ENCODE measurements at regions not wholly inside any gene's neighbourhood (a gene's known extent, or its start where the extent isn't known, plus 50 kb on each side); places are given as distances from the start of the nearest gene placed in this dataset.

DNA sequence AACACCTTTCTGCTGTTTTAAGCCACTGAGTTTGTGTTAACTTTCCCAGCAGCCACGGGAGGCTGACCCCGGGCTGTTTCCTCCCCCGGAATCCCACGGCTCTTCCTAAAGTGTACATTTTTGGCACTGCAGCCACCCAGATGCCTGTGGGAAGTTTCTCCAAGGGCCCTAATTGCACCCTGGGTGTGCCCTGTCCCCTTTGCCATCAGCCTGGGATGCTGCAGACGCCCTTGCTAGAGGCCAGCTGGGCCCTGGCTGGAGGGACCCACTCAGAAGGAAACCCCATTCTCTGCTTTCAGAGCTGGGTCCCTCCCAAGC, 883.3 kb downstream of the BRD1 start:
- no peak overlapping the region for H3K4me3 ChIP-seq (ENCODE audit: low read length)
- no peak for DNase-seq (ENCODE audit: low read depth, low spot score)

DNA sequence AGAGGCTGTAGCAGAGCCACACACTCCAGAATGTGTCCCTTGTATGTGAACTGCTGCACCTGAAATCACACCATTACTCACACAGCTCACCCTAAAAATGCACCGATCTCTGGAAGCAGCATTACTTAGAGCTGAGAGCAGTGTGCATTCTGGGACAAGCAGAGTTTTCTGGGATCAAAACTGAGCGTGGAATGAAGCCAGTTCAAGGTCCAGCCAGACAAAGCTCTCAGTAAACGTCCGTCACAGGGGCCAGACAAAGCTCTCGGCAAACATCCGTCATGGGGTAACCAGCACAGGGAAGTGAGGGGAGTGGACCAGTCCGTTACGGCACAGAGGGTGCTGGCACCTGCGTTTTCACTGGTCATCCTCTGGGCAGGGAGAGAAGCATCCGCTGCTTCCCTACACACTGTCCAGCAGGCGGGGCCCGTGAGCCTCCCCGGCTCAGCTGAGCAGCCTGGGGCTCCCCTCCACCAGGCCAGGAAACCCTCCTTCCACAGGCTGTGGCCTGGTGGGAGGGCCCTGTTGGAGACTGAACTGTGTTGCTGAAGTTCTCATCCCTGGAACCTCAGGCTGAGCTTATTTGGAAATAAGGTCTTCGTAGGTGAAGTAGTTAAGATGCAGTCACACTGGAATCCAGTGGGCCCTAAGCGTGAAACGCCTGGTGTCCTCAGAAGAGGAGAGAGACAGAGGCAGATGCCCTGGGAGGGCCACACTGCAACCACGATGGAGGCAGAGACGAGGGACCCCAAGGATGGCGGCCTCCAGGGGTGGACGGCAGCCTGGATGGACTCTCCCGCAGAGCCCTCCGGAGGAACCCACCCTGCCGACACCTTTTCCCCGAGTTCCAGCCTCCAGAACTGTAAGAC, 883.9 kb downstream of the BRD1 start:
- DNase-seq (ENCODE audit: low read depth, low spot score): no peak
- no peak overlapping the region for H3K4me3 ChIP-seq (ENCODE audit: low read length)

DNA sequence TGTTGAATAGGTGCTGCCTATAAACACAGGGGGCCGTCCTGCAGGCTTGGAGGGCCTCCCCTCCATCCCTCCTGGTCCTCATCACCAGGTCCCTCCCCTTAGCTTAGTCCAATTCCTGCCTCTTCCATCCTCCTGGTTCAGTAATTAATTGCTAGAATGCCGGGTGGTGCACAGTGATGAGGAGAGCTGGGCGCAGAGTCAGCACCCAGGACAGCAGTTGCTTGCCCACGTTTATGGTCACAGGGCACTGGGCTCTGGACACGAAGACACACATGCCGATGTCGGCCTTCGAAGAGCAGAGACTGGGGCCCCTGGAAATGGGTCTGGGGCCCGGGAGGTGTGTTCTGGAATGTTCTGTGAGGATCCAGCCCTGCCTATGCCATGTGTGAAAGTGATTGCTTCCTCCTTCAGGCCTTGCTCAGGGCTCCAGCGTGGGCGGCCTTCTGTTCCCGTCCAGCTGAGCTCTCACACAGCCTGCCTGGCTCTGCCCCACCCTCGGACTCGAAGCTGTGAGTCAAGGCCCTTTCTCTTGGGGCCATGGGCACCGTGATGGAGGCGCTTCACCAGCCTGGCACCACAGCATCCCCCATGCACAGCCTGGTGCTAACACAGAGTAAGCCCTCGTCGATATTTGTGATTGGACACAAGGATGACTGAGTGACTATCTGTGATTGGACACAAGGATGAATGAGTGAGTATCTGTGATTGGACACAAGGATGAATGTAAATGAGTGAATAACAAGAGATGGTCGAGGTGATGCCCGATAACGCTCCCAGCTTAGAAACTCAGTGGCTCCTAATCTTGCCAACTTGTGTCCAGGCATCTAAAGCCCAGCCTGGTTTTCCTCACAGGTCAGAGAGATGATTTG, 884.7 kb downstream of the BRD1 start:
- H3K4me3 ChIP-seq (ENCODE audit: low read length): no peak overlapping the region
- no peak for DNase-seq (ENCODE audit: low read depth, low spot score)

DNA sequence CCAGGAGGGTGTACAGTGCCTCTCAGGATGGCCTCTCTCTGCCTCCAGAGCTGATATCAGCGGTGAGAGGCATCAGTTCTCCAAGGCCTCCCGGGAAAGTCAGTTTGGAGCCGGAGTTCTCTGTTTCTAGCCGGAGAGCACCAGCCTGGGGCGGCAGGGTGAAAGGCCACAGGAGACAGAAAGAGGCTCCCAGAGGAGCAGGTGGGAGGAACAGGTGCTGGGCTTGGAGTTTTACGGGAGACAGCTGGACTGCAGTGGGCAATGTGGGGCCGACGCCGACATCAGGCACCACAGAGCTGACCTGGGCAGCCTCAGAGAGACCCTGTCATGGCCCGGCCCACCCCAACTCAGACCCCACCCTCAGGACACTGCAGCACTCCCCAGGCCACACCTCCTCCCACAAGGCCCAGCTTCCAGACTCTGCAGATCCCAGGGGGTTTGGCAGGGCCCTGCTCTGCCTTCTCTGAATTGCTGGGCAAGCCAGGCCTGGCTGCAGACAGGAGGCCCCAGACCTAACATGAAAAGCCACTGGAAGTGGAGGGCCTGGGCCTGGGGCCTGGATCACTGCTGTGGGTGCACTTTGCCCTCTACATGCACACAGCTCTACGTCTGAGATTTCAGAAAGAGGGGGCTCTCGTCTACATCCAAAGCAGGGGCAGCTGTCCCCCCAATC, 885.6 kb downstream of the BRD1 start:
- H3K4me3 ChIP-seq (ENCODE audit: low read length): no peak overlapping the region
- no peak for DNase-seq (ENCODE audit: low read depth, low spot score)

DNA sequence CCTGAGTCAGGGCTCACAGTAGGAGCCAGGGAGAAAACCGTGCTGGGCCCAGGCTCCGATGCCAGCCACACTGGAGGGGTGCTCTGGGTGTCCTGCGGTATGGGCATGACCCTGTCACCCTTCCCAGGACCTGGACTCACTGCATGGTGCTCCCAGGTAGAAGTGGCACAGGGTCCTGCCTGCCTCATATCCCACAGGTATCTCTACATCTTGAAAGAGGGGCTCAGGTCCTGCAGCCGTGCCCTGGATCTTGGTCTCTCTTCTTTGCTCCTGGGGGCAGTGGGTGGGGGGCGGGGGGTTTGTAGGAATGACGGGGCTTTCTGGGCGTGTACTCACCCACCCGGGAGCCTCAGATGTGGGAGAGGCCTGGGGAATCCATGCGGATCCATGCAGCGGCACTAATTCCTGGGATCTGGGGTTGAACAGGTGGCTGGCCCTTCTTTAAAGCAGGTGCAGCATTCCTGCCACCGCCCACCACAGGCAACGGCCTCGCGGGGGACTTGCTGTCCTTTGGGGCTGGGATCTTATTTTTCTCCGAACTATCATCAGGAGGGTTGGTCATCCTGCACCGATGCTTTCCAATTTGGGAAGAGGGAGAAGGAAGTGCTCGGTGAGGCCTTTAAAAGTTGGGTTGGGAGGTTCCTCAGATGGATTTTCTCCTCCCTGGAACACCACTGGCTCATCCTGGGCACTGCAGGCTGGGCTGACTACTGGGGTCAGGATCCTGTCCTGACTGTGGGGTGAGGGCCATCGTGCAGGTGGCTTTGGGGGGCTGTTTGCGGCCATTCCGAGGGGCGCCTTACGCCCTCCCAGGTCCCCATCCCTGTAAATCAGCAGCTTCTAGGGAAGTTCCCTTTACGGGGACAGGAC, 886.4 kb downstream of the BRD1 start:
- no peak for DNase-seq (ENCODE audit: low read depth, low spot score)
- no peak overlapping the region for H3K4me3 ChIP-seq (ENCODE audit: low read length)

DNA sequence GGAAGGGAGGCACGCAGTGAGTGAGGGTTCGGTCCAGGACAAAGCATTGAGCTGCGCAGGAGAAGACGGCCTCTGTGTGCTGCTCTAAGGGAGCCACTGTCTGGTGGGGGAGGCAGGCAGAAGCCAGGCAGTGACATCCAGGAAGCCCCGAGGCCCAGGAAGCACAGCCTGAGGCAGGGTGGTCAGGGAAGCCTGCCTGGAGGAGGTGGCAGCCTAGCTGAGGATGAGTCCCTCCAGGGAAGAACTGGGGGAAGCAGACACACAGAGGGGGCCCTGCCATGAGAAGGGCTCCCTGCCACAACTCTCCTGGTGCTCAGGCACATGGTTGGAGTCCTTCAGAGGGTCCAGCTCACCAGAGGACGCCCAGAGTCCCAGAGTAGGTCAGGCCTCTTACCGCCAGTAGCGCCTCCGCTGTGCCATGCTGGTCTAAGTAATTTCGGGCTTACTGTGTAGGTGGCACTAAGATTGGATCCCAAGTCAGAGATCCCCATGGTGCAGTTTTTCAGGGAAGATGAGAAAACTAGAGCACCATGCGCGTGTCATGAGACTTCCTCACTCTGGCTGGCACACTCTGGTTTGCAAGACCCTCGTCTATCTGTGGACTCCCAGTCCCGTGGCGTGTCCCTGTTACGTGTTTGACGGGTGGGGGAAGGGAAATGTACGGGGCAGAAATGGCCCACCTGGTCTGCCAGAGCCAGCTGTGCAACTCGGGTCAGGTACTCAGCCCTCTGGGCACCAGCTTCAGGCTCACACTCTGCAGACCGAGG, 887.2 kb downstream of the BRD1 start:
- no peak overlapping the region for H3K4me3 ChIP-seq (ENCODE audit: low read length)
- no peak for DNase-seq (ENCODE audit: low read depth, low spot score)

DNA sequence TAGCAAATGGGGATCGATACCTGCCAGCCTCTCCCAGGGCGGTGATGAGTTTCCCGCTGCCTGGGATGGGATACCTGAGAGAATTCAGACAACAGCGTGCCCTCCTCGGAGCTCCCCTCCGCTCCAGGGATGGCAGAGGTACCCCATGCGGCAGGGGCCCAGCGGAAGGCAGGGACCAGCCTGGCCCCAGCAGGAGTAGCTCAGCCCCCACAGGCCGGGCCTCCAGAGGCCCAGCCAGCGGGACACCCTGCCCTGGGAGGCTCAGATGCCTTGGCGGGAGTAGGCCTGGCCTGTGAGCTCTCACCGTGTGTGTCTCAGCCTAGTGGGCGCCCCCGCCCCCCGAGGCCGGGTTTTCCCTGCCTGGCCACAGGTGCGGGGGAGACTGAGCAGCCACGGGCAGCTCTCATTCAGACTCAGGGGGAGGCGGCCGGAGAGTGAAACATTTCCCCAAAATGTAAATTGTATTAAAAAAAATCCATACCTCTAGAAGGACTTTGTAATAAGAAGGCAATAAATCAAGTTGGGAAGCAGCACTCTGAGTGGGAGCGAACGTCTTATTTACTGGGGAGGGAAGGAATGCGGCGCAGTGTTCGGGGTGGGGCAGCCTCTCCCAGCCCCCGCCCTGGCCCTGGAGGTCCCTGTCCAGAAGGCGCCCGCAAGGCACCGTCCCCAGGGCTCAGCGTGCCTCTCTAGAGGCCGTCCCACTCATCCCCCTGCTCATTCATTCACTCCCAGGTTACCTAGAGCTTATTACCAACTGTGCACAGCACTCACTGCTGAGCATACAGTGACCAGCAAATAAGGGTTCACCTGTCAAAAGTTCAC, 888.0 kb downstream of the BRD1 start:
- H3K4me3 ChIP-seq (ENCODE audit: low read length): no peak overlapping the region
- DNase-seq (ENCODE audit: low read depth, low spot score): no peak

DNA sequence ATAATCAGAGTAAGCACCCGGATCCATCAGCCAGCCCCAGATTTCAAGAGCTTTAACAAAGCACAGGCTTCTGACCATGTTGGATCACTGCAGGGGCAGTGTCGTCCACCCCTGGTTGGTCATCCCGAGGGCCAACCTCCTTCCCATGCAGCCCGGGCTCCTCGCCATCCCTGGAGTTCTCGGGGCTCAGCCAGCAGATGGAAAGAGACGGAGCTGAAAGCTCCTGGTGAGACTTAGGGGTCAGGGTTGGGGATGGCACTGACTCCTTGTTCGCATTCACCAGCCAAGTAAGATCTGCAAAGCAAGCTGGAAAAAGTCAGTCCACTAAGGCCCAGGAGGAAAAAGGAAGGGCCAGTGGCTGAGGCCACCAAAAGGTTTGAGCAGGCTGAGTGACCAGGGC, 888.9 kb downstream of the BRD1 start:
- H3K4me3 ChIP-seq (ENCODE audit: low read length): no peak overlapping the region
- DNase-seq (ENCODE audit: low read depth, low spot score): no peak

DNA sequence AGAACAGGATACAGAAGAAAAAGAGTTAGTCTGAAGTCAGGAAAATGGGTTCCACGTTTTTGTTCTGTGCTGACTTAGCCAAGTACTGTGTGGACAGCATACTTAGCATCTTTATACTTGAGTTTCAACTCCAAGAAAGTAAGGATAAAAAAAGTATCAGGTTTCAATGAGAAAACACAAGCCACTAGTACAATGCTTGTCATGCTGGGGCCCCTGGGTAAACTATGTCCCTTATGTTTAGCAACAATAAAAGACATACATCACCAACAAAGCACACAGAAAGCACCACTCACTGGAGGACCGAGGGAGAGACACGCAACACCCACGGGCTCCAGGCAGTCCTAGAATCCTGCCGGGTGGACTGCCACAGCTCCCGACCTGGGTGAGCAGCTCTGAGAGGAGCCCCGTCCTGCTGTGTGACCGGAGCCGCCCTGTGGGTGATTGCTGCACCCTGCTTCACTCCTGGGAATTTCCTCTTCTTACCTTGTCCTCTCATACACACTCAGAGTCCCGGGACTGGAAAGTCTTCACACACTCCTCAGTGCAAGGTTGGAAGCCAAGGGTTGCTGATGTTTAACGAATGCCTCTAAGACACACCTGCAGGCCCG, 890.5 kb downstream of the BRD1 start:
- DNase-seq (ENCODE audit: low read depth, low spot score): no peak
- H3K4me3 ChIP-seq (ENCODE audit: low read length): no peak overlapping the region

DNA sequence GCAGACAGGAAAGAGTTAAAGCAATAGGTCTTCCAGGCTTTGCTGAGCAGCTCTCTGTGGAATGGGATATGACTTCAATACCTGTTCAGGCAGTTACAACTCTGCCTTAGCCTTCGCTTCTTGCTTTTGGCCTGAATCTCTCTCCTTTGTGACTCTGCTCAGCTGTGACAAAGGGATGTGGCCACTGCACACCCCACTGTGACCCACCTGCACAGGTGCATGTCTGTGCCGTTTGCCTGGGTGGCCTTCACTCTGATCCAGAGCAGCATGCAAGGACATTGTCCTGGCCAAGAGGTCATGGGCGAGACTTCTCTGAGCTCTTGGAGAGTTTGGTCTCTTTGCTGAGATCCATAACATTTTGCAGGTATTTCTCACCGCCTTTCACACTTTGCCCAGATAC, 891.3 kb downstream of the BRD1 start:
- no peak for DNase-seq (ENCODE audit: low read depth, low spot score)
- H3K4me3 ChIP-seq (ENCODE audit: low read length): no peak overlapping the region

DNA sequence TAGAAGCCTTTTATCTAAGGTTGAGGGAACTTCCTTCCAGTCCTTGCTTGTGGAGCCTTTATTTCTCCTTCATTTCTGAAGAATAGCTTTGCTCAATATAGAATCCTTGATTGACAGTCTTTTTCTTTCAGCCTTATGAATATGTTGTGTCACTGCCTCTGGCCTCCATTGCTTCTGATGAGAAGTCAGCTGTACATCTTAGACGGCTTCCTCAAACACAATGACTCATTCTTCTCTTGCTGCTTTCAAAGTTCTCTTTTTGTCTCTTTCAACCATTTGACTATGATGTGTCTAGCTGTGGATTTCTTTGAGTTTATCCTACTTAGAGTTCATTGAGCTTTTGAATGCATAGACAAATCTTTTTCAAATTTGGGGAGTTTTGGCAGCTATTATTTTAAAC, 893.2 kb downstream of the BRD1 start:
- no peak overlapping the region for H3K4me3 ChIP-seq (ENCODE audit: low read length)
- no peak for DNase-seq (ENCODE audit: low read depth, low spot score)

DNA sequence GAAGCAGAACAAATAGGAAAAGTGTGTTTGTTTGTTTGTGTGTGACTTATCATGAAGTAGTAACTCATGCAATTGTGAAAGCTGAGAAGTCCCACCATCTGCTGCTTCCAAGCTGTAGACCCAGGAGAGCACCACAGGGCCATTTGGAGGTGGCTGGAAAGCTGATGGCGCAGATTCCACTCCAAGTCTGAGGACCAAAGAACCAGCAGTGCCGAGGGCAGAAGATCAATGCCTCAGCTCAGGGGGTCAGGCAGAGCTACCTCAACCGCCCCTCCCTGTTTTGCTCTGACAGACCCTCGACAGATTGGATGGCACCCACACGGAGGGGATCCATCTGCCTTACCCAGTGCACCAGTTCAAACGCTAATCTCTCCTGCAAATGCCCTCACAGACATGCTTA, 896.2 kb downstream of the BRD1 start:
- H3K4me3 ChIP-seq (ENCODE audit: low read length): no peak overlapping the region
- no peak for DNase-seq (ENCODE audit: low read depth, low spot score)

DNA sequence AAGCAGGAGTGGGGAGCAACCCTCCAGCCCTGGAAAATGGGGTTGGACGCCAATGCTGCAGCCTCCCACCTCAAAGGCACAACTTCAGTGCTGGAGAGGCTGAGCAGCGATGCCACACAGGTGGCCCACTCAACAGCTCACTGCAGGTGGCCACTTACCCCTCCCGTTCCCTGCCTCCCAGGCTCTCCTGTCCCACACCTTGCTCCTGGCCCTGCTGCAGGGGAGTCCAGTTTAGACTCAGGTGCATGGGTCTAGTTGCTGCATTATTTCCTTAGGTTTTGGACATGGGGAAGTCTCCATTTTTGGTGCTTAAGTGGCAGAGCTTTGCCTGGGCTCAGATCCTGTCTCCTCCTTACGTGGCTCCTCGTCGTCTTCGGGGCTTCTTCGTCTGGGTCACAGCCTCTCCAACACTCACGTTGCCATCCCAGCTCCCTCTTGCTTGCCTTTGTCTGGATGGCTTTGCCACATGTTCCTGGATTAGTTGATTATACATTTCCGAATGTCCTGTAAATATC, 898.3 kb downstream of the BRD1 start:
- no peak overlapping the region for H3K4me3 ChIP-seq (ENCODE audit: low read length)
- DNase-seq (ENCODE audit: low read depth, low spot score): no peak

DNA sequence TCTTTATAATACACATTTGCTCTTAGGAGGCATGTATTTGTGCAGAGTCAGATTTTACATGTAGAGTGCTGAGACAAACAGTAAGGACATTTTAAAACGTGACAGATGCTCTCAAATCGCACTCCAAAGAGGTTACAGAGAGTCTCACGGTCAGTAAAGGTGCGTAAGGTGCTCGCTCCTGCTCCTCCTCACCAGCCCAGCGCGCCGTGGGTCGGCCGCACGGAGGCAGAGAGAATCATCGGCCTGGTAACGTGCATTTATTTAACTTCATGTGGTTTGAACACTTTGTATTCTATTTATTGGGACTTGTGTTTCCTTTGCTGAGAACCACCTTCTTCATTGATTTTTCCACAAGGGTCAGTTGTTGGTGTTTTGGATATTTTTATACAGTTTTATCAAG, 900.1 kb downstream of the BRD1 start:
- no peak for DNase-seq (ENCODE audit: low read depth, low spot score)
- no peak overlapping the region for H3K4me3 ChIP-seq (ENCODE audit: low read length)

DNA sequence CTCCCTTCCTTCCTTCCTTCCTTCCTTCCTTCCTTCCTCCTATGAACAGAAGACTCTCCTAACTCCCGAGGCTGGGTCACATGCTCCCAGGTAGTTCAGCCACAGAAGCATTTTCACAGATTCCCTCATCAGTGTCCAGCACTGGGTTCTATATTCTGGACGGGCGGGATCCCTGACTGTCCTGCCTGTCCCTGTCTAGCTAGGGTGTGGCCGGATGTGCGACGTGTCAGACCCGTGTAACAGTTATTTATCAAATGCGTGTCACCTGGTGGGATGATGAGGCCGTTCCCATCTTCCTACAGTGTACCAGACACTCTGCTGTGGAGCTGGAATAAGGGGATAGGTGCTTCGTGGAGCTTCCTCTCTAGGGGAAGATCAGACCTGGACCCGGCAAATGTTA, 901.0 kb downstream of the BRD1 start:
- DNase-seq (ENCODE audit: low read depth, low spot score): no peak
- no peak overlapping the region for H3K4me3 ChIP-seq (ENCODE audit: low read length)

DNA sequence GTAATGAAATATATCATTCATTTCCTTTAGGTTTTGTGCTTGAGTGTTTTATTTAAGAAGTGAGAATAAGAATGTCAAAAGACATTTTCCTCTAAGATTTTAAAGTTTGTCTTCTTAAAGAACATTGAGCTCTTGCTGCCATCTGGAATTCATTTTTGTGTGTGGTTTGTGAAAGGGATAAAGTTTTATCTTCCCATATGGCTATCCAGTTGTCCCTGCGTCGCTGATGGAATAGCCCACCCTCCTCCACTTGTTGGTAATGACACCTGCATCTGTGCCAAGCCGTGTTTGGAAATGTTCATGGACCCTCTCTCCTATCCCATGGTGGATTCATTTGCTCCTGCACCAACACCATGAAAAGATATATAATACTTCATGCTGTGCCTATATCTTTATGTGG, 901.5 kb downstream of the BRD1 start:
- H3K4me3 ChIP-seq (ENCODE audit: low read length): no peak overlapping the region
- no peak for DNase-seq (ENCODE audit: low read depth, low spot score)

DNA sequence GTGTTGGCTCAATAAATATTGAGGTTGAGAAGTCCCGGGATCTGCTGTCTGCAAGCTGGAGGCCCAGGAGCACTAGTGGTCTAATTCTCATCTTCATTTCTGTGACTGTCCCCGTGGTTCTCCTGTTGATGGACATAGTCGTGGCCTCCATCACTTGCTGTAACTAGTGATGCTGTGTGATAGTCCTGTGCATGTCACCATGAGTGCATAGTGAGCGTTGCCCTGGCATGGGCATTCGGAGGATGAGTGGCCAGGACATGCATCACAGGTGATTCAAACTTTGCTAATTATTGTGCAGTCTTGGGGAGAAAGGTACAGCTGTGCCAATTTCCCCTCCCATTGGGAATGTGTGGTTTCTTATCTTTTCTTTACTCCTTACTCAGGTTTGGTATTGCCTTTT, 902.2 kb downstream of the BRD1 start:
- no peak overlapping the region for H3K4me3 ChIP-seq (ENCODE audit: low read length)
- no peak for DNase-seq (ENCODE audit: low read depth, low spot score)

All from Jurkat, Clone E6-1 (cell line).